ENCODE measurements at regions not wholly inside any gene's neighbourhood (a gene's known extent, or its start where the extent isn't known, plus 50 kb on each side); places are given as distances from the start of the nearest gene placed in this dataset.
"Not testable (repeated sequence)": the region's sequence is repeated elsewhere in the genome, so short reads cannot be mapped to it uniquely, and the experiment has no call there.

GRCh38 chr4:45477311-45477733 is 646.5 kb downstream of the GABRG1 start:
- no peak overlapping the region for H3K27ac ChIP-seq
- TF ChIP-seq ZFX (IDR thresholded peaks at IDR 0.05) (no peak), CTCF (conservative IDR thresholded peaks at IDR 0.05) (no peak)

- TF ChIP-seq ZFX (IDR thresholded peaks at IDR 0.05) (no peak), CTCF (conservative IDR thresholded peaks at IDR 0.05) (no peak)
- no peak overlapping the region for H3K27ac ChIP-seq
Observed at GRCh38 chr4:45475548-45475947, 648.3 kb downstream of the GABRG1 start.

GRCh38 chr4:45472490-45472889 is 651.4 kb downstream of the GABRG1 start:
- H3K27ac ChIP-seq = no peak overlapping the region
- no peak for TF ChIP-seq ZFX (IDR thresholded peaks at IDR 0.05)

- TF ChIP-seq ZFX (IDR thresholded peaks at IDR 0.05) = no peak
- TF ChIP-seq CTCF (conservative IDR thresholded peaks at IDR 0.05) = no peak
- no peak overlapping the region for H3K27ac ChIP-seq
Observed at GRCh38 chr4:45471335-45471734, 652.5 kb downstream of the GABRG1 start.

DNA sequence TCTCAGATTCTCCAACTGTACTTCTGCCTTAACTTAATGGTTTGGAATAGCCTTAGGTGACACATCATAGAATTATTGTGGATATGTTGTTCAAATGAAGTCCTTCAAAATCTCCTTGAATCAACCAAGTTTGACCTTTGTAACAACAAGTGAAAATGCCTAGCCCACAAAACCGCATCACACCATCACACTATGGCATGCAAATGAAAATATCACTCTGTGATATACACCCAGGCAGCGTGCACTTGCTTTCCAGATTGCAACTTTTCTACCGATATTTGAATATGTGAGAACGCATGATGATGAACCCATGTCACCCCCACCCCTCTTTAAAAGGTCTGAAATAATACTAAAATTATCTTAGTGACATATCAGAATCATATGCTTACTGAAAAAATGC is 656.7 kb downstream of the GABRG1 start:
- TF ChIP-seq ZFX (IDR thresholded peaks at IDR 0.05) (no peak), CTCF (conservative IDR thresholded peaks at IDR 0.05) (no peak)
- no peak overlapping the region for H3K27ac ChIP-seq

DNA sequence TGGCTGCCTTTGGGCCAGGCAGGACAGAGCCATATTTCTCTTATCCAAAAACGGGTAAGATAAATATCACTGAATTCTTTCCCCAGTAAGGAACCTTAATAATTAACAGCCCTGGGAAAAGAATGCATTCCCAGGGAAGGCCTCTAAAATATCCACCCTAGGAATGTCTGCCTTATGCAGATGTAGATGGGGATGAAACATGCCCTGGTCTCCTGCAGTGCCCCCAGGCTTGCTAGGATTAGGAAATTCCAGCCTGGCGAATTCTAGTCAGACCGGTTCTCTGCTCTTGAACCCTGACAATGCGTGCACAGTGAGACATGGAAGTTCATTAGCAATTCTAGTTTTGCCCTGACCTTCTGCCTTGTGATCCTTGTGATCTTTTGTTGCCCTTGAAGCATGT is 663.7 kb downstream of the GABRG1 start:
- H3K27ac ChIP-seq = not testable (repeated sequence)

DNA sequence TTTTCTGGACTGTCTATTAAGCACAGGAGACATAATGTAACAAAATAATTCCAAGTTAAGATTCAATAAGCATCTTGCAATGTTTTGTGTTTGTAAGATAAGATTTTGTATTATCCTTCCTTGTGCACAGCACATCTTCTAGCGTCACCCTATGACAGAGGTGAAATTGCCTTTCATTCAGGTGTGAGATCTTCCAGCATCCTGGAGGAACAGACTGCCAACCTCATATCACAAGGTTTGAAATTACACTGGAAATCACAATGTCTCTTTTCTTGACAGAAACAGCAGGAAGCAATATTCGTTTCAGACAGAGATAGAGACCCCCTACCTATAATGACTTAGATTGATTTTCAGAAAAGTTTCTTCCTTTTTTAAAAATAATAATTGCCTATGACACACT is 668.6 kb downstream of the GABRG1 start:
- no peak for TF ChIP-seq ZFX (IDR thresholded peaks at IDR 0.05)
- no peak for TF ChIP-seq CTCF (conservative IDR thresholded peaks at IDR 0.05)
- no peak overlapping the region for H3K27ac ChIP-seq

DNA sequence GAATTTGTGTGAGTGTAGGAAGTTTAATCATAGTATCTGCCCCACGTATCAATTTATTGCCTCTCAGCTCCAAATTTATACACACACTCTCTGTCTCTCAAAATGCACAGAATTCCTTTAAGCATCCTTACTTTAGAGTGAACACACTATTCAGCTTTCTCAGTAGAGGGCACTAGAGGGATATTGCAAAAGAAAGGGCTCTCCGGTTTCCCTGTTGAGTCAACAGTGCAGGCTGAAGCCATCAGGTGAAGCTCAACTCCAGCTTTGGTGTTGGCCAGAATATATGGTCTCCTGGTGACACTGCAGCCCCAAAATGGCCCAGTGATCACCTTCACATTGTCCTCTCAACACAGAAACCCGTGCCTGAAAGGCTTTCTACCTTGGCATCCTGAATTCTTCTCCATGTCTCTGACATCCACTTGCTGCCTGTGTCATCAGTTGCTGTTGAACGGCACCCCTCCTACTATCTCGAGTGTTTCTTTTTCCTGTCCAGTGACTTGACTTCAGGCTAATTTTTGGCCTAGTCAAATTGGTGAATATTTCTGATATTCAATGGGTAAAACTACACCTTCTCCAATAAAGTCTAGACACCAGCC is 670.5 kb downstream of the GABRG1 start:
- TF ChIP-seq CTCF (conservative IDR thresholded peaks at IDR 0.05) (peak; percentile 65), ZFX (IDR thresholded peaks at IDR 0.05) (no peak)
- no peak overlapping the region for H3K27ac ChIP-seq
